Testis (tissue), 2 donors: ENCODE measurements at regions not wholly inside any gene's neighbourhood (a gene's known extent, or its start where the extent isn't known, plus 50 kb on each side); places are given as distances from the start of the nearest gene placed in this dataset.

Experiments used
- CTCF ChIP-seq, 3 experiments: fragments of 450-650 bp in 2 of 3; fragments of 200-600 bp in 1 of 3; sonication (generic) in 1 of 3; IDR thresholded peaks; one replicate each; pipeline ENCODE4 v1.5.1; 2016 to 2019; ENCODE audit warnings: antibody characterized with exemption in 3 of 3, mild to moderate bottlenecking in 2 of 3, moderate library complexity in 1 of 3
- POLR2A ChIP-seq: fragments of 450-650 bp; IDR thresholded peaks from one replicate; pipeline ENCODE4 v1.6.1; 2017; ENCODE audit warnings: antibody characterized with exemption, mild to moderate bottlenecking, moderate library complexity

GRCh38 chr11:93908689-93909088, 58.3 kb upstream of the VSTM5 start:
- TF ChIP-seq CTCF (IDR thresholded peaks at IDR 0.05) (no peak), POLR2A (no peak)
